ENCODE measurements at regions not wholly inside any gene's neighbourhood (a gene's known extent, or its start where the extent isn't known, plus 50 kb on each side); places are given as distances from the start of the nearest gene placed in this dataset.

- TF ChIP-seq POLR2A (IDR thresholded peaks at IDR 0.05; ENCODE audit: low read depth, low read length): no peak
- no peak for TF ChIP-seq POLR2AphosphoS5 (IDR thresholded peaks at IDR 0.05; ENCODE audit: low read depth, low read length)
- TF ChIP-seq TAF1 (IDR thresholded peaks at IDR 0.05; ENCODE audit: low read depth, low read length): no peak
Measured at GRCh38 chr1:38191461-38191860, 144.9 kb upstream of the POU3F1 start.

Measured in GM12891 (cell line).